ENCODE measurements at regions not wholly inside any gene's neighbourhood (a gene's known extent, or its start where the extent isn't known, plus 50 kb on each side); places are given as distances from the start of the nearest gene placed in this dataset.

DNA sequence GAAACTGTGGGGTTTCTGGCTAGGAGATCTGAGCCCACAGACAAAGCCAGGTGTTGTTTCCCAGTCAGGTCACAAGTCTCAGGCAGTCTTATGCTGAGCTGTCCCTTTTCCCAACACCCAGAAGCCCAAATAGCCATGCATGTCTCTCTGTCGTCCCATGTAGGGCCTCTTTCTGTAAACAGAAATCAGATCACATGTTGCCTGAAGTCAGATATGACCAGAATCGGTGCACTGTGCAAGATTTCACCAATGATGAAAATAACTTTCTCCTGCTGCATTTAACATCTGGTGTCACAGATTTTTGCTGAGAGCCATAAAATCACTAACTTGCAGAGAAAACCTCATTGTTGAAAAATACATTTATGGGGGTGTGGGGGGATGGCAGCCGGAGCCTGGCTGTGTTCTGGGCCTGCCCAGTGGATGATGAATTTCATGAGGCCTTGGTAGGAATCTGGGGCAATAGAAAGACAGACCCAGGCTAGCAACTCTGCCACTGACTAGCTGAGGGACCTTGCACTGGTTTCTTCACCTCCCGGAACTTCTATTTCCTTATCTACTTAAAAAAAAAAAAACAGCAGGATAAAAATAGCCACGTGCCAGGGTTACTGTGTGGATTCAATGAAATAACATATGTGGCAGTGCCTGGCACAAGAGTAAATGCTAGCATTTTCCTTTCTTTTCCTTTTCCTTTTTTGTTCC is 158.8 kb upstream of the NFIA start:
- TF ChIP-seq EZH2 (IDR thresholded peaks at IDR 0.05; ENCODE audit: low read length, missing control alignments), result no peak
- TF ChIP-seq, protein P1, sequence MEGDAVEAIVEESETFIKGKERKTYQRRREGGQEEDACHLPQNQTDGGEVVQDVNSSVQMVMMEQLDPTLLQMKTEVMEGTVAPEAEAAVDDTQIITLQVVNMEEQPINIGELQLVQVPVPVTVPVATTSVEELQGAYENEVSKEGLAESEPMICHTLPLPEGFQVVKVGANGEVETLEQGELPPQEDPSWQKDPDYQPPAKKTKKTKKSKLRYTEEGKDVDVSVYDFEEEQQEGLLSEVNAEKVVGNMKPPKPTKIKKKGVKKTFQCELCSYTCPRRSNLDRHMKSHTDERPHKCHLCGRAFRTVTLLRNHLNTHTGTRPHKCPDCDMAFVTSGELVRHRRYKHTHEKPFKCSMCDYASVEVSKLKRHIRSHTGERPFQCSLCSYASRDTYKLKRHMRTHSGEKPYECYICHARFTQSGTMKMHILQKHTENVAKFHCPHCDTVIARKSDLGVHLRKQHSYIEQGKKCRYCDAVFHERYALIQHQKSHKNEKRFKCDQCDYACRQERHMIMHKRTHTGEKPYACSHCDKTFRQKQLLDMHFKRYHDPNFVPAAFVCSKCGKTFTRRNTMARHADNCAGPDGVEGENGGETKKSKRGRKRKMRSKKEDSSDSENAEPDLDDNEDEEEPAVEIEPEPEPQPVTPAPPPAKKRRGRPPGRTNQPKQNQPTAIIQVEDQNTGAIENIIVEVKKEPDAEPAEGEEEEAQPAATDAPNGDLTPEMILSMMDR (conservative IDR thresholded peaks at IDR 0.05 in 1 of 2, IDR thresholded peaks at IDR 0.05 in 1 of 2; ENCODE audit: low read depth in 1 of 2, low read length in 2 of 2), result no peak

All from fibroblast of lung (primary cell).